Kidney (tissue), 13 donors: ENCODE measurements at regions not wholly inside any gene's neighbourhood (a gene's known extent, or its start where the extent isn't known, plus 50 kb on each side); places are given as distances from the start of the nearest gene placed in this dataset.
"Not testable (repeated sequence)": the region's sequence is repeated elsewhere in the genome, so short reads cannot be mapped to it uniquely, and the experiment has no call there.

ENCODE experiments used
- DNase-seq, 5 donors: peaks; one replicate each; pipeline ENCODE4 v3.0.0-alpha.2; 2013 to 2020
- FAIRE-seq: peaks from 2 replicates; lab custom pipeline; 2012; peaks lifted over from hg19 to GRCh38; lab: Jason Lieb, UNC
- H3K27ac ChIP-seq, 2 donors: one replicate each; pipeline ENCODE4 v1.7.0; 2013; ENCODE audit warnings: low read depth in 2 of 2, low read length in 2 of 2, inconsistent platforms in 1 of 2
- H3K27me3 ChIP-seq: one replicate; pipeline ENCODE4 v1.7.1; 2013; ENCODE audit warnings: low read length, inconsistent platforms; ENCODE audit not compliant: control insufficient read depth, insufficient read depth
- H3K36me3 ChIP-seq, 3 donors: one replicate each; pipeline versions ENCODE4 v1.7.0 to v1.7.1; 2013; ENCODE audit warnings: low read length in 3 of 3, control low read depth in 1 of 3, inconsistent platforms in 1 of 3; ENCODE audit not compliant: insufficient read depth in 3 of 3, control insufficient read depth in 2 of 3
- H3K4me1 ChIP-seq, 3 donors: one replicate each; pipeline versions ENCODE4 v1.7.0 to v1.7.1; 2013; ENCODE audit warnings: low read length in 3 of 3, inconsistent platforms in 1 of 3, low read depth in 1 of 3; ENCODE audit not compliant: control insufficient read depth in 2 of 3, insufficient read depth in 2 of 3
- H3K4me3 ChIP-seq, 3 donors: one replicate each; pipeline versions ENCODE4 v1.7.0 to v1.8.1; 2013; ENCODE audit warnings: low read length in 3 of 3, control low read depth in 1 of 3, inconsistent platforms in 1 of 3
- H3K9ac ChIP-seq, 3 donors: one replicate each; pipeline versions ENCODE4 v1.7.0 to v1.7.1; 2013; ENCODE audit warnings: low read length in 3 of 3, control low read depth in 1 of 3, inconsistent platforms in 1 of 3
- H3K9me3 ChIP-seq, 3 donors: one replicate each; pipeline versions ENCODE4 v1.7.0 to v1.7.1; 2013; ENCODE audit warnings: low read length in 3 of 3, control low read depth in 1 of 3, inconsistent platforms in 1 of 3; ENCODE audit not compliant: control insufficient read depth in 2 of 3, insufficient read depth in 1 of 3
- CTCF ChIP-seq: IDR thresholded peaks from 3 replicates; pipeline ENCODE4 v1.5.1; 2012; ENCODE audit warnings: mild to moderate bottlenecking, moderate library complexity, borderline replicate concordance; ENCODE audit not compliant: insufficient read depth; ENCODE audit errors: extremely low read depth
- intact Hi-C: fragments of 100-400 bp; cut with DNase I; formaldehyde crosslinking; loops from one replicate; pipeline ENCODE4 v1.11.1; 2022
- donor health status: control.
- donor health status: control.
- donor health status: control.
- donor health status: control.
- donor health status: control.
- donor health status: DM: yes; HTN: yes; CAD: no.
- donor health status: Normal renal cell carcinoma (clear cell type).

- Histone ChIP-seq H3K27ac (no peak overlapping the region), H3K27me3 (no peaks in the 10 kb centered on the region), H3K9ac (no peak overlapping the region), H3K4me1 (no peaks in the 10 kb centered on the region), H3K9me3 (peaks cover 0 to 2% (median 0%) of the 10 kb centered on the region in 3 donors), H3K4me3 (no peak overlapping the region), H3K36me3 (no peaks in the 10 kb centered on the region)
- DNase-seq (no peak), FAIRE-seq (no peak)
- no peak for TF ChIP-seq CTCF
- intact Hi-C loops = no loop called here
Observed at GRCh38 chr6:145099713-145100112, 635.6 kb downstream of the EPM2A start.

GRCh38 chr6:145110109-145110508 is 625.2 kb downstream of the EPM2A start:
- Histone ChIP-seq H3K27me3 (no peaks in the 10 kb centered on the region), H3K4me1 (no peaks in the 10 kb centered on the region), H3K36me3 (no peaks in the 10 kb centered on the region), H3K9me3 (no peaks in the 10 kb centered on the region), H3K27ac (no peak overlapping the region), H3K4me3 (no peak overlapping the region), H3K9ac (no peak overlapping the region)
- no peak for DNase-seq
- no peak for FAIRE-seq
- intact Hi-C loops = no loop called here
- TF ChIP-seq CTCF = no peak

GRCh38 chr6:145111407-145111806 is 623.9 kb downstream of the EPM2A start:
- FAIRE-seq, H3K9ac ChIP-seq, H3K27me3 ChIP-seq, H3K36me3 ChIP-seq, H3K9me3 ChIP-seq, DNase-seq, H3K4me1 ChIP-seq, H3K27ac ChIP-seq, H3K4me3 ChIP-seq, intact Hi-C loops: not testable (repeated sequence)

GRCh38 chr6:145112711-145113148 is 622.6 kb downstream of the EPM2A start:
- Histone ChIP-seq H3K36me3 (no peaks in the 10 kb centered on the region), H3K9ac (no peak overlapping the region), H3K27ac (no peak overlapping the region), H3K27me3 (no peaks in the 10 kb centered on the region), H3K4me1 (no peaks in the 10 kb centered on the region), H3K4me3 (no peak overlapping the region), H3K9me3 (no peaks in the 10 kb centered on the region)
- FAIRE-seq (no peak), DNase-seq (no peak)
- TF ChIP-seq CTCF = no peak
- intact Hi-C loops = no loop called here
